Stomach (tissue), 4 donors: ENCODE measurements at regions not wholly inside any gene's neighbourhood (a gene's known extent, or its start where the extent isn't known, plus 50 kb on each side); places are given as distances from the start of the nearest gene placed in this dataset.

Source experiments
- POLR2AphosphoS5 ChIP-seq, 3 donors: sonication (generic); formaldehyde crosslinking; IDR thresholded peaks; one replicate each; pipeline ENCODE4 v1.6.1; 2016; ENCODE audit warnings: antibody characterized with exemption in 3 of 3
- TF ChIP-seq, protein P1 (sequence below), 7 experiments: fragments of 450-650 bp in 4 of 7; fragments of 200-600 bp in 3 of 7; sonication (generic) in 3 of 7; IDR thresholded peaks; one replicate each; pipeline ENCODE4 v1.5.1; 2016 to 2019; ENCODE audit warnings: antibody characterized with exemption in 7 of 7, control low read depth in 2 of 7, mild to moderate bottlenecking in 1 of 7

DNA sequence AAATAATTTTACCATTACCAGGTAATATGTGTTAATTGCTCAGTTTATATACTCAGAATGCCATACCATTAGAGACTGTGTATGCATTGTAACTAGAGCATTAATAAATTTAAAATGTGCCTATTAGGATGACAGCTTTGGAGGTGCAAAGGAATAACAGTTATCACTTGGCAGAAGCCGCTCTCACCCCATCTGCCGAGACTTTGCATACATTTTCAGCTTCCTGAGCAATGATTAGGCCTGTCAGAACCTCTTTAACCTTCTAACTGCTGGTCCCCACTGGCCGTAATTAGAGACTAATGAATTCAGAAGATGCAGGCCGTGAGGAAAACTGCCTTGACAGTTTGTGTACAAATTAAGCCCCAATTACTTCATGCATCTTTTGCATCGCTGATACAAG, 158.0 kb upstream of the PROX1 start:
- TF ChIP-seq, protein P1, sequence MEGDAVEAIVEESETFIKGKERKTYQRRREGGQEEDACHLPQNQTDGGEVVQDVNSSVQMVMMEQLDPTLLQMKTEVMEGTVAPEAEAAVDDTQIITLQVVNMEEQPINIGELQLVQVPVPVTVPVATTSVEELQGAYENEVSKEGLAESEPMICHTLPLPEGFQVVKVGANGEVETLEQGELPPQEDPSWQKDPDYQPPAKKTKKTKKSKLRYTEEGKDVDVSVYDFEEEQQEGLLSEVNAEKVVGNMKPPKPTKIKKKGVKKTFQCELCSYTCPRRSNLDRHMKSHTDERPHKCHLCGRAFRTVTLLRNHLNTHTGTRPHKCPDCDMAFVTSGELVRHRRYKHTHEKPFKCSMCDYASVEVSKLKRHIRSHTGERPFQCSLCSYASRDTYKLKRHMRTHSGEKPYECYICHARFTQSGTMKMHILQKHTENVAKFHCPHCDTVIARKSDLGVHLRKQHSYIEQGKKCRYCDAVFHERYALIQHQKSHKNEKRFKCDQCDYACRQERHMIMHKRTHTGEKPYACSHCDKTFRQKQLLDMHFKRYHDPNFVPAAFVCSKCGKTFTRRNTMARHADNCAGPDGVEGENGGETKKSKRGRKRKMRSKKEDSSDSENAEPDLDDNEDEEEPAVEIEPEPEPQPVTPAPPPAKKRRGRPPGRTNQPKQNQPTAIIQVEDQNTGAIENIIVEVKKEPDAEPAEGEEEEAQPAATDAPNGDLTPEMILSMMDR (IDR thresholded peaks at IDR 0.05): no peak
- TF ChIP-seq POLR2AphosphoS5 (IDR thresholded peaks at IDR 0.05): no peak
